ENCODE measurements at regions not wholly inside any gene's neighbourhood (a gene's known extent, or its start where the extent isn't known, plus 50 kb on each side); places are given as distances from the start of the nearest gene placed in this dataset.

DNA sequence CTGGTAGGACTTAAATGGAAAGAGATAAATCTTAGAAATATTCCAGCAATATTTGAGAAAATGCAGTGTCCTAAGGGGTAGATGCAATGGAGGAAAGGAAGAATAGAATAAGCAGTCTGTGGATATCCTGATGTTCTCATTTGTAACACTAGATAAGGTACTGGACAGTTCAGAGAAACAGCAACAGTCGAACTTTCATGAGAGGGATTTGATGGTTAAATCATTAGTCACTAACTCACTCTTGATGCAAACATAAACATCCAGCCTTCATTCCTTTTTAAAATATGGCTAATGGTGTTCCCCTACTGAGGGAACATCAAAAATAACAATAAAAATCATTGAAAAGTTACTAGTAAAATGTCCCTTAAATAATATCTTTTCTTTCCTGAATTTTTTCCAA, 211.4 kb upstream of the SLC39A10 start:
- TF ChIP-seq, protein P1, sequence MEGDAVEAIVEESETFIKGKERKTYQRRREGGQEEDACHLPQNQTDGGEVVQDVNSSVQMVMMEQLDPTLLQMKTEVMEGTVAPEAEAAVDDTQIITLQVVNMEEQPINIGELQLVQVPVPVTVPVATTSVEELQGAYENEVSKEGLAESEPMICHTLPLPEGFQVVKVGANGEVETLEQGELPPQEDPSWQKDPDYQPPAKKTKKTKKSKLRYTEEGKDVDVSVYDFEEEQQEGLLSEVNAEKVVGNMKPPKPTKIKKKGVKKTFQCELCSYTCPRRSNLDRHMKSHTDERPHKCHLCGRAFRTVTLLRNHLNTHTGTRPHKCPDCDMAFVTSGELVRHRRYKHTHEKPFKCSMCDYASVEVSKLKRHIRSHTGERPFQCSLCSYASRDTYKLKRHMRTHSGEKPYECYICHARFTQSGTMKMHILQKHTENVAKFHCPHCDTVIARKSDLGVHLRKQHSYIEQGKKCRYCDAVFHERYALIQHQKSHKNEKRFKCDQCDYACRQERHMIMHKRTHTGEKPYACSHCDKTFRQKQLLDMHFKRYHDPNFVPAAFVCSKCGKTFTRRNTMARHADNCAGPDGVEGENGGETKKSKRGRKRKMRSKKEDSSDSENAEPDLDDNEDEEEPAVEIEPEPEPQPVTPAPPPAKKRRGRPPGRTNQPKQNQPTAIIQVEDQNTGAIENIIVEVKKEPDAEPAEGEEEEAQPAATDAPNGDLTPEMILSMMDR (IDR thresholded peaks at IDR 0.05; ENCODE audit: extremely low read depth in 1 of 2, insufficient read depth in 1 of 2, low read depth in 1 of 2, low read length in 2 of 2): no peak
- TF ChIP-seq EZH2 (IDR thresholded peaks at IDR 0.05; ENCODE audit: borderline replicate concordance, low read depth, low read length, severe bottlenecking) (no peak), FOS (IDR thresholded peaks at IDR 0.05; ENCODE audit: borderline replicate concordance, insufficient read depth, low read length) (no peak), POLR2AphosphoS5 (IDR thresholded peaks at IDR 0.05; ENCODE audit: insufficient read depth, low read depth, low read length) (no peak), POLR2A (IDR thresholded peaks at IDR 0.05; ENCODE audit: low read depth, low read length) (no peak), MAX (IDR thresholded peaks at IDR 0.05; ENCODE audit: insufficient read depth, insufficient read length) (no peak)

All from endothelial cell of umbilical vein (primary cell).